Transverse colon (tissue), 4 donors: ENCODE measurements at regions not wholly inside any gene's neighbourhood (a gene's known extent, or its start where the extent isn't known, plus 50 kb on each side); places are given as distances from the start of the nearest gene placed in this dataset.
"Not testable (repeated sequence)": the region's sequence is repeated elsewhere in the genome, so short reads cannot be mapped to it uniquely, and the experiment has no call there.

Source experiments
- DNase-seq: peaks from one replicate; pipeline ENCODE4 v3.0.0-alpha.2; 2019
- H3K27ac ChIP-seq, 4 donors: fragments of 200-600 bp; sonication (generic); 2 replicates each; pipeline ENCODE4 v1.5.1; 2016 to 2018; ENCODE audit warnings: inconsistent platforms in 4 of 4
- H3K27me3 ChIP-seq: fragments of 200-600 bp; sonication (generic); 2 replicates; pipeline ENCODE4 v1.5.1; 2017; ENCODE audit warnings: inconsistent platforms
- H3K36me3 ChIP-seq, 4 donors: fragments of 200-600 bp; sonication (generic); 2 replicates each; pipeline ENCODE4 v1.5.1; 2017 to 2019; ENCODE audit warnings: inconsistent platforms in 4 of 4
- H3K4me1 ChIP-seq, 4 donors: fragments of 200-600 bp; sonication (generic); 2 replicates each; pipeline ENCODE4 v1.5.1; 2017 to 2020; ENCODE audit warnings: inconsistent platforms in 4 of 4
- H3K4me3 ChIP-seq, 4 donors: fragments of 200-600 bp; sonication (generic); 1 replicate in 1 of 4; 2 replicates in 3 of 4; pipeline versions ENCODE4 v1.5.1 to v1.6.1; 2017 to 2019; ENCODE audit warnings: inconsistent platforms in 4 of 4
- H3K9me3 ChIP-seq, 2 donors: fragments of 200-600 bp; sonication (generic); 2 replicates each; pipeline ENCODE4 v1.5.1; 2017 to 2019; ENCODE audit warnings: inconsistent platforms in 2 of 2
- EP300 ChIP-seq: sonication (generic); formaldehyde crosslinking; IDR thresholded peaks from one replicate; pipeline ENCODE4 v1.6.1; 2017; ENCODE audit warnings: antibody characterized with exemption, low read depth
- POLR2A ChIP-seq: fragments of 450-650 bp; IDR thresholded peaks from one replicate; pipeline ENCODE4 v1.6.1; 2016; ENCODE audit warnings: antibody characterized with exemption, mild to moderate bottlenecking, moderate library complexity
- POLR2AphosphoS5 ChIP-seq, 3 donors: sonication (generic); formaldehyde crosslinking; IDR thresholded peaks; one replicate each; pipeline ENCODE4 v1.6.1; 2016; ENCODE audit warnings: antibody characterized with exemption in 3 of 3
- WGBS, 2 donors: methylation state at CpG; one replicate each; pipeline ENCODE4 v1.1.5; 2018; ENCODE audit warnings: low coverage in 1 of 2; 5-methylcytosine and 5-hydroxymethylcytosine counted together
- in situ Hi-C, 4 donors: fragments of 200-750 bp; cut with MboI; loops; one replicate each; pipeline versions ENCODE4 v1.15.0 to v1.15.1; 2017; ENCODE audit warnings: low sequenced_read_pairs in 3 of 4, low pct_ligation_motif_present in 1 of 4, low pct_unique_long_range_greater_than_20kb in 1 of 4
- intact Hi-C: fragments of 100-400 bp; cut with DNase I; formaldehyde crosslinking; loops from one replicate; pipeline ENCODE4 v1.15.1; 2023; ENCODE audit warnings: low total_unique reads
- TF ChIP-seq, protein P1 (sequence below), 5 experiments: fragments of 200-600 bp in 3 of 5; fragments of 450-650 bp in 2 of 5; sonication (generic) in 3 of 5; IDR thresholded peaks; 1 replicate in 2 of 5; 2 replicates in 3 of 5; pipeline ENCODE4 v1.5.1; 2016 to 2017; ENCODE audit warnings: antibody characterized with exemption in 5 of 5, inconsistent platforms in 3 of 5, mild to moderate bottlenecking in 2 of 5, moderate library complexity in 1 of 5

DNA sequence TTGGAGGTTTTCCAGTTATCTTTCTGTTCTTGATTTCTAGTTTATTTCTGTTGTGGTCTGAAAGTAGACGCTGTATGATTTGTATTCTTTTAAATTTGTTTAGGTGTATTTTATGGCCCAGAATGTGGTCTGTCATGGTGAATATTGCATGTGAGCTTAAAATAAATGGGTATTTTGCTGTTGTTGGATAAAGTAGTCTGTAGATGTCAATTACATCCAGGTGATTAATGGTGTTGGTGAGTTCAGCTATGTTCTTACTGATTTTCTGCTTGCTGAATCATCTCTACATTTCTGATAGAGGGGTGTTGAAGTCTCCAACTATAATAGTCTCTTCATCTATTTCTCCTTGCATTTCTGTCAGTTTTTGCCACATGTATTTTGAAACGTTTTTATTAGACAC, 383.3 kb upstream of the SGO1 start:
- Histone ChIP-seq H3K4me3 (no peak overlapping the region), H3K36me3 (no peaks in the 10 kb centered on the region), H3K27me3 (no peaks in the 10 kb centered on the region), H3K9me3 (peaks cover 0 to 6% of the 10 kb centered on the region in 2 donors), H3K4me1 (no peaks in the 10 kb centered on the region), H3K27ac (no peak overlapping the region)
- no peak for TF ChIP-seq POLR2AphosphoS5 (IDR thresholded peaks at IDR 0.05)
- no peak for TF ChIP-seq EP300
- TF ChIP-seq POLR2A, result no peak
- TF ChIP-seq, protein P1, sequence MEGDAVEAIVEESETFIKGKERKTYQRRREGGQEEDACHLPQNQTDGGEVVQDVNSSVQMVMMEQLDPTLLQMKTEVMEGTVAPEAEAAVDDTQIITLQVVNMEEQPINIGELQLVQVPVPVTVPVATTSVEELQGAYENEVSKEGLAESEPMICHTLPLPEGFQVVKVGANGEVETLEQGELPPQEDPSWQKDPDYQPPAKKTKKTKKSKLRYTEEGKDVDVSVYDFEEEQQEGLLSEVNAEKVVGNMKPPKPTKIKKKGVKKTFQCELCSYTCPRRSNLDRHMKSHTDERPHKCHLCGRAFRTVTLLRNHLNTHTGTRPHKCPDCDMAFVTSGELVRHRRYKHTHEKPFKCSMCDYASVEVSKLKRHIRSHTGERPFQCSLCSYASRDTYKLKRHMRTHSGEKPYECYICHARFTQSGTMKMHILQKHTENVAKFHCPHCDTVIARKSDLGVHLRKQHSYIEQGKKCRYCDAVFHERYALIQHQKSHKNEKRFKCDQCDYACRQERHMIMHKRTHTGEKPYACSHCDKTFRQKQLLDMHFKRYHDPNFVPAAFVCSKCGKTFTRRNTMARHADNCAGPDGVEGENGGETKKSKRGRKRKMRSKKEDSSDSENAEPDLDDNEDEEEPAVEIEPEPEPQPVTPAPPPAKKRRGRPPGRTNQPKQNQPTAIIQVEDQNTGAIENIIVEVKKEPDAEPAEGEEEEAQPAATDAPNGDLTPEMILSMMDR (IDR thresholded peaks at IDR 0.05), result no peak
- 8 to 12% methylated on average over 2 of the region's 2 CpGs for WGBS, 2 donors
- DNase-seq, result no peak
- in situ Hi-C loops (no loop called here), intact Hi-C loops (no loop called here)

DNA sequence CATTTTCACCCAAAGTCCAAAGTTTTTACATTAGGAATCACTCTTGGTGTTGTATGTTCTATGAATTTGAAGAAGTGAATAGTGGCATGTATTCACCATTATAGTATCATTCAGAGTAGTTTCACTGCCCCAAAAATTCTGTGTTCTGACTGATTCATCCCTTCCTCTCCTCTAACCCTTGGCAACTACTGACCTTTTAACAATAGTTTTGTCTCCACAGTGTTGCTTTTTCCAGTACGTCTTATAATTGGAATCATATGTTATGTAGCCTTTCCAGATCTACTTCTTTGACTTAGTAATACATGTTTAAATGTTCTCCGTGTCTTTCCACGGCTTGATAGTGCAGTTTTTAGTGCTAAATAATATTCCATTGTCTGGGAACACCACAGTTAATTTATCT, 379.0 kb upstream of the SGO1 start:
- in situ Hi-C loops (no loop called here), intact Hi-C loops (no loop called here)
- 55 to 65% methylated on average over 3 of the region's 3 CpGs for WGBS, 2 donors

DNA sequence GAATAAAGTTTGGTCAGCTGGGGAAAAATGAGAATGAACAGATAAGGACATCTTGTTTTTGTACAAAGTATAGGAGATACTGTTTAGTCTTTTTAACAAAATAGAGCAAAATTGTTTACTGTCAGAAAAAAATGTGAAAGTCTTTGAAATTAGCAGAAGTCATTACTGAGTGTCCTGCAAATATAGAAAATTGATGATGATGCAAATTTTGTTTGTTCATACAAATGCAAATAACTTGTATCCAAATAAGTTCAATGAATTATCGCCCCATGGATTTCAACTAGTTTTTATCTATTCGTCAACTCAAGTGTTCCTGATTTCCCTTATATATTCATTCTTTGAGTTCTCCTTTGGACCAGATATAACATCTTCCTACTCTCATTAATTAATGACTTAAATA, 378.0 kb upstream of the SGO1 start:
- Histone ChIP-seq H3K4me3 (no peak overlapping the region), H3K36me3 (no peaks in the 10 kb centered on the region), H3K27me3 (no peaks in the 10 kb centered on the region), H3K4me1 (no peaks in the 10 kb centered on the region), H3K27ac (no peak overlapping the region), H3K9me3 (peaks cover 2 to 6% of the 10 kb centered on the region in 2 donors)
- intact Hi-C loops, result no loop called here
- in situ Hi-C loops, result no loop called here
- TF ChIP-seq, protein P1 (IDR thresholded peaks at IDR 0.05), result no peak
- TF ChIP-seq POLR2A, result no peak
- no peak for TF ChIP-seq EP300
- TF ChIP-seq POLR2AphosphoS5 (IDR thresholded peaks at IDR 0.05), result no peak
- WGBS, 2 donors, result 90 to 93% methylated on average over 2 of the region's 2 CpGs
- no peak for DNase-seq

More for the DNA sequence above, 379.0 kb upstream of the SGO1 start:
- TF ChIP-seq, protein P1 (IDR thresholded peaks at IDR 0.05), result no peak
- TF ChIP-seq POLR2A (no peak), POLR2AphosphoS5 (IDR thresholded peaks at IDR 0.05) (no peak), EP300 (no peak)
- H3K4me1 ChIP-seq, result no peaks in the 10 kb centered on the region
- DNase-seq, result no peak
- H3K36me3 ChIP-seq, result no peaks in the 10 kb centered on the region
- peaks cover 2 to 6% of the 10 kb centered on the region in 2 donors for H3K9me3 ChIP-seq
- no peak overlapping the region for H3K27ac ChIP-seq
- no peaks in the 10 kb centered on the region for H3K27me3 ChIP-seq
- H3K4me3 ChIP-seq, result no peak overlapping the region

DNA sequence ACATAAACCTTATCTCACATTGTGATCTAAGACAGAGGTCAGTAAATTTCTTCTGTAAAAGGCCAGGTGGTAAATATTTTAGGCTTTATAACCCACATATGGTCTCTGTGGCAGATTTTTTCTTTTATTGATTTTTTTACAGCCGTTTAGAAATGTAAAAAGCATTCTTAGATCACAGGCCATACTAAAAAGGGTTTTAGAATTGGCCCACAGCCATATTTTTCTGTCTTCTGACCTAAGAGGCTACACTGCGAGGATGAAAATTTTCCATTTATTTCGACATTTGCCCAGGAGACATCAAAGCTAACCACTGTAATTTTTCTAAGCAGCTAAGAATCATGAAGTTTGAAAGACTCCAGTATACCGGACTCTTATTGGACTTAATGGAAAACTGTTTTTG, 377.2 kb upstream of the SGO1 start:
- in situ Hi-C loops, result no loop called here
- H3K27me3 ChIP-seq, result no peaks in the 10 kb centered on the region
- no peaks in the 10 kb centered on the region for H3K36me3 ChIP-seq
- TF ChIP-seq EP300, result no peak
- WGBS, 2 donors, result 58 to 64% methylated on average over 4 of the region's 4 CpGs
- no peak overlapping the region for H3K4me3 ChIP-seq
- peaks cover 2 to 6% of the 10 kb centered on the region in 2 donors for H3K9me3 ChIP-seq
- no peak overlapping the region for H3K27ac ChIP-seq
- intact Hi-C loops, result no loop called here
- no peaks in the 10 kb centered on the region for H3K4me1 ChIP-seq
- DNase-seq, result no peak

DNA sequence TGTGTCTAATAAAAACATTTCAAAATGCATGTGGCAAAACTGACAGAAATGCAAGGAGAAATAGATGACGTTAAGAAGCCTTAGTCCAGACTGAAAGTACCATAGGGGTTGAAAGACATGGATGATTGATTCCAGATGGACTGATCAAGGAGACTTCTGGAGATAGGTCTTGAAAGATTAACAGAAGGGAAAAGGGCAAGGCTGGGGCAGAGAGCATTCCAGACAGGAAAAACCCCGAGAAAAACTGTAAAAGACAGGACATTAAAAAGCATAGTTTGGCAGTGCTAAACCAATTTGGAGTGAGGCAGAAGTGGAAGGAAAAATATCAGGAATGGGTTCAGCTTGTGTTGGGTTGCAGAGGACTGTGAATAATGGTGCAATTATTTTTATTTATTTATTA, 375.2 kb upstream of the SGO1 start:
- H3K27me3 ChIP-seq, result no peaks in the 10 kb centered on the region
- H3K9me3 ChIP-seq, result peaks cover 2 to 6% of the 10 kb centered on the region in 2 donors
- no peak for TF ChIP-seq POLR2AphosphoS5 (IDR thresholded peaks at IDR 0.05)
- no peak for TF ChIP-seq EP300
- TF ChIP-seq, protein P1 (IDR thresholded peaks at IDR 0.05), result no peak
- no peak for TF ChIP-seq POLR2A
- no peak overlapping the region for H3K27ac ChIP-seq
- WGBS, 2 donors, result 42 to 60% methylated on average over 2 of the region's 2 CpGs
- no peak overlapping the region for H3K4me3 ChIP-seq
- no peaks in the 10 kb centered on the region for H3K36me3 ChIP-seq
- intact Hi-C loops (no loop called here), in situ Hi-C loops (no loop called here)
- H3K4me1 ChIP-seq, result no peaks in the 10 kb centered on the region
- no peak for DNase-seq

DNA sequence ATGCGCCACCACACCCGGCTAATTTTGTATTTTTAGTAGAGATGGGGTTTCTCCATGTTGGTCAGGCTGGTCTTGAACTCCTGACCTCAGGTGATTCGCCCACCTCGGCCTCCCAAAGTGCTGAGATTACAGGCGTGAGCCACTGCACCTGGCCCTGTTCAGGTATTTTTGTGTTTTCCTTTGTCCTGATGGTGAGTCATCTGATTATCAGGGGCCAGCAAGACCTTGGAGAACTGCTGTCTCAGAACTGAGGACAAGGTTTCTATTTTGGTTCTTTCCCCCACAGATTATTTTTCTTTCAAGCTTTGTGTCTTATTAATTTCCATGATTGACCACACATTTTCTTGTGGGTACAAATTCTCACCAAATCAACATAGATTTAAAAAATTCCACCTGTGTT, 374.4 kb upstream of the SGO1 start:
- intact Hi-C loops, H3K27me3 ChIP-seq: not testable (repeated sequence)
- 83% methylated on average over 5 of the region's 5 CpGs; no CpG with 5 or more reads in 1 of the 2 donors for WGBS, 2 donors

More for the DNA sequence above, 374.4 kb upstream of the SGO1 start:
- H3K4me3 ChIP-seq, H3K36me3 ChIP-seq, H3K4me1 ChIP-seq, DNase-seq, in situ Hi-C loops, H3K9me3 ChIP-seq, H3K27ac ChIP-seq: not testable (repeated sequence)
